ENCODE measurements at regions not wholly inside any gene's neighbourhood (a gene's known extent, or its start where the extent isn't known, plus 50 kb on each side); places are given as distances from the start of the nearest gene placed in this dataset.

DNA sequence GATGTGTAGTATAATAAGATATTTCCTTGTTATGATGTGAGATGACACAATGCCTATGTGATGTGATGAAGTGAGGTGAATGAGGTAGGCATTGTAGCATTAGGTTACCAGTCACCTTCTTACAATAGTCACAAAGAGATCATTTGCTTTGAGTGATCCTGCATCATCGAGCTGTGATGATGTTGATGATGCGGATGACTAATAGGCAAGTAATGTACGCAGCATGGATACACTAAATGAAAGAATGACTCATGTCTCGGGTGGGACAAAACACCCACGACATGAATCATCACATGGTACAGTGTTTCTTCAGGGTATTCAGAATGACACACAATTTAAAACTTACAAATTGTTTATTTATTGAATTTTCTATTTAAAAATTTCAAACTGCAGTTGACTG, 806.3 kb upstream of the GJE1 start:
- TF ChIP-seq, protein P1, sequence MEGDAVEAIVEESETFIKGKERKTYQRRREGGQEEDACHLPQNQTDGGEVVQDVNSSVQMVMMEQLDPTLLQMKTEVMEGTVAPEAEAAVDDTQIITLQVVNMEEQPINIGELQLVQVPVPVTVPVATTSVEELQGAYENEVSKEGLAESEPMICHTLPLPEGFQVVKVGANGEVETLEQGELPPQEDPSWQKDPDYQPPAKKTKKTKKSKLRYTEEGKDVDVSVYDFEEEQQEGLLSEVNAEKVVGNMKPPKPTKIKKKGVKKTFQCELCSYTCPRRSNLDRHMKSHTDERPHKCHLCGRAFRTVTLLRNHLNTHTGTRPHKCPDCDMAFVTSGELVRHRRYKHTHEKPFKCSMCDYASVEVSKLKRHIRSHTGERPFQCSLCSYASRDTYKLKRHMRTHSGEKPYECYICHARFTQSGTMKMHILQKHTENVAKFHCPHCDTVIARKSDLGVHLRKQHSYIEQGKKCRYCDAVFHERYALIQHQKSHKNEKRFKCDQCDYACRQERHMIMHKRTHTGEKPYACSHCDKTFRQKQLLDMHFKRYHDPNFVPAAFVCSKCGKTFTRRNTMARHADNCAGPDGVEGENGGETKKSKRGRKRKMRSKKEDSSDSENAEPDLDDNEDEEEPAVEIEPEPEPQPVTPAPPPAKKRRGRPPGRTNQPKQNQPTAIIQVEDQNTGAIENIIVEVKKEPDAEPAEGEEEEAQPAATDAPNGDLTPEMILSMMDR (IDR thresholded peaks at IDR 0.05), result no peak
- no peak for TF ChIP-seq POLR2A (IDR thresholded peaks at IDR 0.05)
